ENCODE measurements at regions not wholly inside any gene's neighbourhood (a gene's known extent, or its start where the extent isn't known, plus 50 kb on each side); places are given as distances from the start of the nearest gene placed in this dataset.

- TF ChIP-seq EP300 (IDR thresholded peaks at IDR 0.05; ENCODE audit: low read depth) (no peak), CTCF (IDR thresholded peaks at IDR 0.05) (no peak)
Observed at GRCh38 chr12:63321373-63321772, 170.4 kb upstream of the AVPR1A start.

All from transverse colon (tissue), 3 donors.